ENCODE measurements at regions not wholly inside any gene's neighbourhood (a gene's known extent, or its start where the extent isn't known, plus 50 kb on each side); places are given as distances from the start of the nearest gene placed in this dataset. TPM values are rescaled to one million over a fixed set of nuclear protein-coding genes. Genes with fewer than 3 reads are reported as not detected.

DNA sequence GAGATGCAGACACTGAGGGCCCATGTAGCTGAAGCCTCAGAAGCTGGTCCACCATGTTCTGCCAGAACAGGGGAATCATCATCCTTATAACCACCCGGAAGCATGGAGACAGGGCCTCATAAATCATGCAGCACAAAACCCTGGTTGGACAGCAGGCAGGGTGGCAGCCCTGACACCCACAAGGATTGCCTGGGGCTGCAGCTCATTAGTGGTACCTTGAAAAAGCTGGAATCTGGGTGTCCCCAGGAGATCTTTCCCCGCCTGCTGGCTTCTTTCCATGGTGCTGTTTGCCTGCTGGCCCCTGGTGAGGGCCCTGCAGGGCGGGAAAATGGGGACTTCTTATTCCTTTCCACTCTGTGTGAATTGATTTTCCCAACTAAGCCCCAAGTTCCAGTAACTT lies 50.6 kb upstream of the GGTLC1 start (continued):
- TF ChIP-seq, protein P1, sequence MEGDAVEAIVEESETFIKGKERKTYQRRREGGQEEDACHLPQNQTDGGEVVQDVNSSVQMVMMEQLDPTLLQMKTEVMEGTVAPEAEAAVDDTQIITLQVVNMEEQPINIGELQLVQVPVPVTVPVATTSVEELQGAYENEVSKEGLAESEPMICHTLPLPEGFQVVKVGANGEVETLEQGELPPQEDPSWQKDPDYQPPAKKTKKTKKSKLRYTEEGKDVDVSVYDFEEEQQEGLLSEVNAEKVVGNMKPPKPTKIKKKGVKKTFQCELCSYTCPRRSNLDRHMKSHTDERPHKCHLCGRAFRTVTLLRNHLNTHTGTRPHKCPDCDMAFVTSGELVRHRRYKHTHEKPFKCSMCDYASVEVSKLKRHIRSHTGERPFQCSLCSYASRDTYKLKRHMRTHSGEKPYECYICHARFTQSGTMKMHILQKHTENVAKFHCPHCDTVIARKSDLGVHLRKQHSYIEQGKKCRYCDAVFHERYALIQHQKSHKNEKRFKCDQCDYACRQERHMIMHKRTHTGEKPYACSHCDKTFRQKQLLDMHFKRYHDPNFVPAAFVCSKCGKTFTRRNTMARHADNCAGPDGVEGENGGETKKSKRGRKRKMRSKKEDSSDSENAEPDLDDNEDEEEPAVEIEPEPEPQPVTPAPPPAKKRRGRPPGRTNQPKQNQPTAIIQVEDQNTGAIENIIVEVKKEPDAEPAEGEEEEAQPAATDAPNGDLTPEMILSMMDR (IDR thresholded peaks at IDR 0.05; ENCODE audit: low read depth, low read length, missing input control): no peak
- no peak for TF ChIP-seq RAD21 (IDR thresholded peaks at IDR 0.05)

Small RNAs in the stretch of these regions (small RNA-seq; reads per million reads assigned to genes)
- gene RNU1-23P: not detected
